NCI-H2107 treated with DMSO at 0.1 percent for 48 hours (cell line): ENCODE measurements at regions not wholly inside any gene's neighbourhood (a gene's known extent, or its start where the extent isn't known, plus 50 kb on each side); places are given as distances from the start of the nearest gene placed in this dataset.

Source experiments
- DNase-seq: peaks from one replicate; lab custom pipeline; 2025; ENCODE audit not compliant: unreplicated experiment; lab: John Stamatoyannopoulos, UW

GRCh38 chrX:147405764-147406163 is 506.0 kb upstream of the FMR1 start:
- no peak for DNase-seq

DNA sequence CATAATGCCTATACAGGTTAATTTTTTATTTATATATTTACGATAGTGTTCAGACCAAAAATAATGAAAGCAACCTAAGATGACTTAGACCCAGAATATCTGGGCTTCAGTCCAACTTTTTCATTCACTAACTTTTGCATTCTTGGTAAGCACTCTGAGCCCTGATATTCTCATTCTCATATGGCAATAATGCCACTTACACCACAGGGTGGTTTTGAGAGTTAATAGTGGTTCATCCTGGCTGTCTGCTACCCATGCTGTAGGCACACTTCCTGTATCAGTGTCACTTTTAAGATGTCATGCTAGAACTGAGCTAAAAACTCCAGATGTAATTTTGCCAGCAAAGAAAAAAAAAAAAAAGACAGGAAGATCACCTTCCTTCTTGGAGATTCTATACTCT is 508.7 kb upstream of the FMR1 start:
- DNase-seq = peak; percentile 23

GRCh38 chrX:147378767-147379166 is 533.0 kb upstream of the FMR1 start:
- no peak for DNase-seq

GRCh38 chrX:147377728-147378127 is 534.0 kb upstream of the FMR1 start:
- no peak for DNase-seq

DNA sequence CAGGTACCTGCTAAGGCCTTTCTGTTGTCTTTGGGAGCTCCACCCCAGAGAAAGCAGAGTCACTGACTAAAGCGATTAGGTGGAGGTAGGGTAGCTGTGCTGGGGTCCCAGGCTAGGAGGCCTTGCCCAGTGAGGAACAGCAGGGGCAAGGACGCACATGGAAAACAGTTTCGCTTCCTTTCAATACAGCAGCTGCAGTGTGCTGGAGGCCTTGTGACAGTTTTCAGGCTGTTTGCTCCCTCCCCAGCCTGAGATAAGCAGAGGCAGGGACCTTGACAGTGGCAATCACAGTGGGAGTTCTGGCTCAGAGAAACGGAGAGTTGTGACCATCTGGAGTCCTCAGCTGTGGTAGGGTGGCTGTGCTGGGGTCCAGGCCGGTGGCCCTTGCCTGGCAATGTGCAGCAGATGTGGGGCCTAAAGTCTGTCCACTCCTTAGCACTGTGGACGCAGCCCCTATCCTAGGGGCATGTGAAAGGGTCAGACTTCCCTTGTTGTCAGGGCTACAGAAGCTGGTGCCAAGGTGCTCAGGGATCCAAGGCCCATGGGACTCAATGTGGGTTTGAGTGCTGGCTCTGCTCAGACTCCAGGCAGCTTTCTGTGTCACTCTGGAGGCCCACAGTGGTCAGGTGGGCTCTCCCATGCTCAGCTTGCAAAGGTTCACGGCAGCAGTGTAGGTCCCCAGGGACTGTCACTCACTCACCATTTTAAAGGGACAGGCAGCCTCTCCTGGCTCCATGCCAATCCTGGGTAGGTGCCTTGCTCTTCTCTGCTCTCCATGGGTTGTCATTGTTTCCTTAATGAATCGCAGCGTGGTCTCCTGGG is 534.9 kb upstream of the FMR1 start:
- peak; percentile 92 for DNase-seq

GRCh38 chrX:147364896-147365295 is 546.8 kb upstream of the FMR1 start:
- DNase-seq = no peak

- no peak for DNase-seq
These were observed 537.1 kb upstream of the CXorf51A start for GRCh38 chrX:147351644-147352043.

GRCh38 chrX:147343467-147343866 is 528.9 kb upstream of the CXorf51A start:
- DNase-seq = no peak

- no peak for DNase-seq
These were observed 527.7 kb upstream of the CXorf51A start for GRCh38 chrX:147342197-147342596.

DNA sequence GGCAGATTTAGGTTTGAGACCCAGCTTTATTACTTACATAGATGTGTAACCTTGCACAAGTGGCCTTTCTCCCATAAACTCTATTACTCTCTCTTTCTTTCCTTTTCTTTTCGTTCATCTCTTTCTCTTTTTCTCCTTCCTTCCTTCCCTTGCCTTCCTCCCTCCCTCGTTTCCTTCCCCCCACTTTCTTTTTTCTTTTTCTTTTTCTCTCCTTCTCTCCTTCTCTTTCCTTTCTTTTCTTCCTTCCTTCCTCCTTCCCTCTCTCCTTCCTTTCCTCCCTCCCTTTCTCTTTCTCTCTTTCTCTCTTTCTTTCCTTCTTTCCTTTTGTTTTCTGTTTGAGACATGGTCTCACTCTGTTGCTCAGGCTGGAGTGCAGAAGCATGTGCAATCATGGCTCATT is 526.4 kb upstream of the CXorf51A start:
- no peak for DNase-seq

DNA sequence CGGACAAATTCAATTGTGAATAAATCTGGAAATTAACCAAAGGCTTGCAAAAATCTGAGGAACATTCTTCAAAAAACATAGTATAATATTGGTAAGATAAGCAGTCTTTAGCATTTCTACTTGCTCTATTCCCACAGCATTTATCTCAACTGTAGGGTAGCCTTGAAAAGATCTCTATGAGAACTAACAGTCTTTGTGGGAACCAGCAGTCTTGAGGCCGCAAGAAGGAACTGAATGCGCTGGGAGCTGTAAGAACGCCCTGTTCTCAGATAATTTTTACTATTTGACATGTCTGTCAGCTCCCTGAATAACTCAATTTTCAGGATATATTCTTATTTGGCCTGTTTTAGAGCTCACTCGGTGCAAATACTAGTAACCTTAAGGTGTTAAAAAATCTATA is 519.3 kb upstream of the CXorf51A start:
- no peak for DNase-seq

GRCh38 chrX:147322496-147322895 is 508.0 kb upstream of the CXorf51A start:
- peak; percentile 47 for DNase-seq

- DNase-seq = no peak
These were observed 500.9 kb upstream of the CXorf51A start for GRCh38 chrX:147315483-147315882.
